ENCODE measurements at regions not wholly inside any gene's neighbourhood (a gene's known extent, or its start where the extent isn't known, plus 50 kb on each side); places are given as distances from the start of the nearest gene placed in this dataset.

DNA sequence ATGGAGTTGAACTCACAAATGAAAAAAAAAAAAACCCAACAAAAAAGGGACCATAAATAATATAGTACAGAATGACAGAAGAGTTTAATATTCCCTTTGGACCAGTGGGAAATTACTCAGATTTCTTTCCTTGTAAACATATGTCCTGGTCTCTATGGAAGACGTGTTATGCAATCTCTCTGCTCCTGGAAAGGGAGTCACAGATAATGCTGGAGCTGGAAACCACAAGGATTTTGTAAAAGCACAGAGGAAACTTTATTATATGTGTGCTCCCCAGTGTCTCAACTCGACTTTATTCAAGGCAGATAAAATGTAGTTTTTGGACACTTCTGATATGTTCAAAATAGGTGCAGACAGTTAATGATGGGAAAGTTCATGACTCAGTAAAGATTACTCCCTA, 88.1 kb upstream of the ZFP64 start:
- H3K27ac ChIP-seq (ENCODE audit: insufficient read depth, low read length) = no peak overlapping the region
- no peak overlapping the region for H3K4me2 ChIP-seq (ENCODE audit: low read depth, low read length)
- H3K9ac ChIP-seq (ENCODE audit: low read depth, low read length) = no peak overlapping the region
- TF ChIP-seq, protein P1, sequence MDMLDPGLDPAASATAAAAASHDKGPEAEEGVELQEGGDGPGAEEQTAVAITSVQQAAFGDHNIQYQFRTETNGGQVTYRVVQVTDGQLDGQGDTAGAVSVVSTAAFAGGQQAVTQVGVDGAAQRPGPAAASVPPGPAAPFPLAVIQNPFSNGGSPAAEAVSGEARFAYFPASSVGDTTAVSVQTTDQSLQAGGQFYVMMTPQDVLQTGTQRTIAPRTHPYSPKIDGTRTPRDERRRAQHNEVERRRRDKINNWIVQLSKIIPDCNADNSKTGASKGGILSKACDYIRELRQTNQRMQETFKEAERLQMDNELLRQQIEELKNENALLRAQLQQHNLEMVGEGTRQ (IDR thresholded peaks at IDR 0.05; ENCODE audit: low read depth, low read length) = no peak
- TF ChIP-seq CEBPB (IDR thresholded peaks at IDR 0.05; ENCODE audit: low read depth, low read length) (no peak), MAFK (IDR thresholded peaks at IDR 0.05; ENCODE audit: low read depth, low read length) (no peak), MAZ (IDR thresholded peaks at IDR 0.05; ENCODE audit: borderline replicate concordance, low read depth, low read length) (no peak), FOS (IDR thresholded peaks at IDR 0.05; ENCODE audit: low read depth, low read length) (no peak)
- H2AK9ac ChIP-seq (replicated peaks; ENCODE audit: low read depth, low read length, poor library complexity) = no peak overlapping the region
- no peak for ATAC-seq (ENCODE audit: low read depth)
- H3K9me3 ChIP-seq (ENCODE audit: control insufficient read depth, insufficient read depth, low read length) = no peaks in the 10 kb centered on the region
- no peak overlapping the region for H3K14ac ChIP-seq (replicated peaks; ENCODE audit: low read depth, low read length)
- dilution Hi-C loops (cut with HindIII; ENCODE audit: low sequenced_read_pairs, unreplicated experiment) = no loop called here
- H3K79me1 ChIP-seq (ENCODE audit: low read depth in 1 of 2, low read length in 2 of 2) = no peaks in the 10 kb centered on the region
- H4K91ac ChIP-seq (ENCODE audit: insufficient read depth, low read depth, low read length) = no peak overlapping the region
- no TSS peak for BruUV-seq (replicated peaks)
- H3K4me3 ChIP-seq (ENCODE audit: insufficient read depth, low read depth, low read length) = no peak overlapping the region
- no peak overlapping the region for H2BK5ac ChIP-seq (ENCODE audit: low read depth, low read length, poor library complexity, severe bottlenecking)
- WGBS, 2 experiments (ENCODE audit: extremely low coverage in 2 of 2, insufficient read length in 1 of 2) = no CpG with 5 or more reads among the region's 2 CpGs
- no peak overlapping the region for H2BK120ac ChIP-seq (ENCODE audit: low read depth, low read length)
- H2BK15ac ChIP-seq (ENCODE audit: low read depth, low read length) = no peak overlapping the region
- H3K23ac ChIP-seq (ENCODE audit: low read depth, low read length) = no peak overlapping the region
- H3K4me1 ChIP-seq (ENCODE audit: control insufficient read depth, insufficient read depth, low read length) = no peaks in the 10 kb centered on the region
- ChIA-PET CTCF (no interaction called here), POLR2A (ENCODE audit: unreplicated experiment) (no interaction called here)
- H3K4ac ChIP-seq (ENCODE audit: low read depth, low read length) = no peak overlapping the region
- no peaks in the 10 kb centered on the region for H3K36me3 ChIP-seq (ENCODE audit: control insufficient read depth, insufficient read depth, low read length)
- H4K5ac ChIP-seq (ENCODE audit: low read depth, low read length) = no peak overlapping the region
- in situ Hi-C loops (cut with MboI; ENCODE audit: low sequenced_read_pairs) = no loop called here
- H3K56ac ChIP-seq (ENCODE audit: extremely low read depth, insufficient read depth, low read length) = no peak overlapping the region
- no peak overlapping the region for H3K18ac ChIP-seq (ENCODE audit: low read depth, low read length)
- peaks cover 2% of the 10 kb centered on the region; the same call in 1 of the 2 replicates for H3K27me3 ChIP-seq (ENCODE audit: control insufficient read depth, insufficient read depth, low read length)
- H4K20me1 ChIP-seq (ENCODE audit: insufficient read depth, low read length) = no peaks in the 10 kb centered on the region
- no peak overlapping the region for H4K8ac ChIP-seq (ENCODE audit: low read depth in 2 of 2, low read length in 2 of 2)
- no peaks in the 10 kb centered on the region for H3K9me1 ChIP-seq (ENCODE audit: insufficient read depth, low read length)
- H2BK20ac ChIP-seq (ENCODE audit: low read depth, low read length) = no peak overlapping the region
- H2AK5ac ChIP-seq (ENCODE audit: low read depth, low read length) = no peak overlapping the region
- H2AFZ ChIP-seq (replicated peaks; ENCODE audit: low read length, poor library complexity) = no peak overlapping the region
- DNase-seq = no peak
- intact Hi-C loops (cut with micrococcal nuclease) = no loop called here

Data from IMR-90 (cell line).